ENCODE measurements at regions not wholly inside any gene's neighbourhood (a gene's known extent, or its start where the extent isn't known, plus 50 kb on each side); places are given as distances from the start of the nearest gene placed in this dataset.

- TF ChIP-seq, protein P1, sequence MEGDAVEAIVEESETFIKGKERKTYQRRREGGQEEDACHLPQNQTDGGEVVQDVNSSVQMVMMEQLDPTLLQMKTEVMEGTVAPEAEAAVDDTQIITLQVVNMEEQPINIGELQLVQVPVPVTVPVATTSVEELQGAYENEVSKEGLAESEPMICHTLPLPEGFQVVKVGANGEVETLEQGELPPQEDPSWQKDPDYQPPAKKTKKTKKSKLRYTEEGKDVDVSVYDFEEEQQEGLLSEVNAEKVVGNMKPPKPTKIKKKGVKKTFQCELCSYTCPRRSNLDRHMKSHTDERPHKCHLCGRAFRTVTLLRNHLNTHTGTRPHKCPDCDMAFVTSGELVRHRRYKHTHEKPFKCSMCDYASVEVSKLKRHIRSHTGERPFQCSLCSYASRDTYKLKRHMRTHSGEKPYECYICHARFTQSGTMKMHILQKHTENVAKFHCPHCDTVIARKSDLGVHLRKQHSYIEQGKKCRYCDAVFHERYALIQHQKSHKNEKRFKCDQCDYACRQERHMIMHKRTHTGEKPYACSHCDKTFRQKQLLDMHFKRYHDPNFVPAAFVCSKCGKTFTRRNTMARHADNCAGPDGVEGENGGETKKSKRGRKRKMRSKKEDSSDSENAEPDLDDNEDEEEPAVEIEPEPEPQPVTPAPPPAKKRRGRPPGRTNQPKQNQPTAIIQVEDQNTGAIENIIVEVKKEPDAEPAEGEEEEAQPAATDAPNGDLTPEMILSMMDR (IDR thresholded peaks at IDR 0.05), result no peak
- Histone ChIP-seq H3K36me3 (ENCODE audit: low read depth) (no peaks in the 10 kb centered on the region), H3K4me3 (no peak overlapping the region), H3K9me3 (no peaks in the 10 kb centered on the region), H3K4me1 (ENCODE audit: low read depth) (no peaks in the 10 kb centered on the region)
- intact Hi-C loops (cut with DNase I, micrococcal nuclease), result no loop called here
- ATAC-seq (peak; percentile 84), DNase-seq (peak in 1 of 3 donors; percentile 23)
Observed at GRCh38 chr20:39533858-39534257, 571.7 kb downstream of the DHX35 start.

GRCh38 chr20:39532205-39532604 is 570.1 kb downstream of the DHX35 start:
- intact Hi-C loops (cut with DNase I, micrococcal nuclease), result no loop called here
- DNase-seq, result peak in 1 of 3 donors; percentile 6

GRCh38 chr20:39528436-39528835 is 566.3 kb downstream of the DHX35 start:
- no peak for ATAC-seq
- H3K9me3 ChIP-seq, result no peaks in the 10 kb centered on the region
- DNase-seq, result no peak
- H3K4me1 ChIP-seq (ENCODE audit: low read depth), result no peaks in the 10 kb centered on the region
- intact Hi-C loops (cut with DNase I, micrococcal nuclease), result no loop called here
- no peak overlapping the region for H3K4me3 ChIP-seq
- no peaks in the 10 kb centered on the region for H3K36me3 ChIP-seq (ENCODE audit: low read depth)
- TF ChIP-seq, protein P1 (IDR thresholded peaks at IDR 0.05), result no peak

More at GRCh38 chr20:39532205-39532604, 570.1 kb downstream of the DHX35 start:
- no peak overlapping the region for H3K4me3 ChIP-seq
- H3K36me3 ChIP-seq (ENCODE audit: low read depth), result no peaks in the 10 kb centered on the region
- ATAC-seq, result peak; percentile 74
- H3K9me3 ChIP-seq, result no peaks in the 10 kb centered on the region
- TF ChIP-seq, protein P1 (IDR thresholded peaks at IDR 0.05), result no peak
- H3K4me1 ChIP-seq (ENCODE audit: low read depth), result no peaks in the 10 kb centered on the region

- DNase-seq, result no peak
- H3K4me1 ChIP-seq (ENCODE audit: low read depth), result no peaks in the 10 kb centered on the region
- intact Hi-C loops (cut with DNase I, micrococcal nuclease), result no loop called here
- no peak for ATAC-seq
- TF ChIP-seq, protein P1 (IDR thresholded peaks at IDR 0.05), result no peak
- no peaks in the 10 kb centered on the region for H3K36me3 ChIP-seq (ENCODE audit: low read depth)
- H3K4me3 ChIP-seq, result no peak overlapping the region
- no peaks in the 10 kb centered on the region for H3K9me3 ChIP-seq
Observed at GRCh38 chr20:39524371-39524911, 562.3 kb downstream of the DHX35 start.

DNA sequence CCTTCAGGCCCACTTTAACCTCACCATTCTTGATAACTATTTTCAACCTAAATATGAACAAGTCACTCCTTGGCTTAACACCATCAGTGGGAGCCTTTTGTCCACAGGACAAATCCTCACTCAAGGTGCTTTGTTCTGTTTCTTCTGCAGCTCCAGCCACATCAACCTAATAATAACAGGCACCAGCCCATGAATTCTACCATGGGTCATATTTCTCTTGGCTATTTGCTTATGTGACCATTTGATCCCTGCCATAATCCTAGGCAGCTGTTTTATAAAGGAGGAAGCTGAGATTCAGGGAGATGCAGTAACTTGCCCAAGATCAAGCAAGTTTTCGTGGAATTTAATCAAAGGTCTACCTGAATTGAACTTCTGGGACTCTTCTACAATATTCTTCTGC is 561.3 kb downstream of the DHX35 start:
- H3K9me3 ChIP-seq, result no peaks in the 10 kb centered on the region
- H3K36me3 ChIP-seq (ENCODE audit: low read depth), result no peaks in the 10 kb centered on the region
- H3K4me3 ChIP-seq, result no peak overlapping the region
- DNase-seq, result no peak
- TF ChIP-seq, protein P1 (IDR thresholded peaks at IDR 0.05), result no peak
- intact Hi-C loops (cut with DNase I, micrococcal nuclease), result no loop called here
- no peak for ATAC-seq
- H3K4me1 ChIP-seq (ENCODE audit: low read depth), result no peaks in the 10 kb centered on the region

DNA sequence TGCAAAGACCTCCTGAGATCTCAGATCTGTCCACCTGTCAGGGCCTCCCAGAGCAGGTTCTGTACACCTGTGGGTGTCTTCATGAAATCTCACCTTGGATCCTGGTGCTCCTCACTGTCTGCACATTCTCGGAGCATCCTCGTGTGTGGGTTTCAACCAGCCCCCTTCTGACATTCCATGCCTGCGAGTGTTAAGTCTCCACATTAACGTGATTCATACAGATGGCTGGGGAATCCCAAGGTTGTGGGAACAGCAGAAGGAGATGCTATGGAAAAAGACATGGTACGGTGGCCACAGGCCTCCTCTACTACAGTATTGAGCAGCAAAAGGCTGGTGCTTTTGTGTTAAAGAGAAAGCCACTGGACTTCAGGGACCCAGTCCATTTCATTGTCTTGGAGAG is 556.5 kb downstream of the DHX35 start:
- H3K4me1 ChIP-seq (ENCODE audit: low read depth), result no peaks in the 10 kb centered on the region
- intact Hi-C loops (cut with DNase I, micrococcal nuclease), result no loop called here
- no peak overlapping the region for H3K4me3 ChIP-seq
- H3K36me3 ChIP-seq (ENCODE audit: low read depth), result no peaks in the 10 kb centered on the region
- TF ChIP-seq, protein P1 (IDR thresholded peaks at IDR 0.05), result no peak
- H3K9me3 ChIP-seq, result no peaks in the 10 kb centered on the region
- ATAC-seq (no peak), DNase-seq (no peak)
